ENCODE measurements at regions not wholly inside any gene's neighbourhood (a gene's known extent, or its start where the extent isn't known, plus 50 kb on each side); places are given as distances from the start of the nearest gene placed in this dataset.

GRCh38 chr4:111869339-111869738 is 275.9 kb upstream of the FAM241A start:
- no peak for DNase-seq (ENCODE audit: extremely low read depth, low read depth)
- no peak overlapping the region for H3K4me3 ChIP-seq (replicated peaks; ENCODE audit: low read depth, low read length)
- TF ChIP-seq CTCF (IDR thresholded peaks at IDR 0.05; ENCODE audit: low read depth, low read length, missing control alignments) = no peak

GRCh38 chr4:111871802-111872201 is 273.5 kb upstream of the FAM241A start:
- TF ChIP-seq CTCF (IDR thresholded peaks at IDR 0.05; ENCODE audit: low read depth, low read length, missing control alignments) = no peak
- no peak for DNase-seq (ENCODE audit: extremely low read depth, low read depth)
- H3K4me3 ChIP-seq (replicated peaks; ENCODE audit: low read depth, low read length) = no peak overlapping the region

- no peak for DNase-seq (ENCODE audit: extremely low read depth, low read depth)
- H3K4me3 ChIP-seq (replicated peaks; ENCODE audit: low read depth, low read length) = no peak overlapping the region
- TF ChIP-seq CTCF (IDR thresholded peaks at IDR 0.05; ENCODE audit: low read depth, low read length, missing control alignments) = no peak
These were observed 271.5 kb upstream of the FAM241A start for GRCh38 chr4:111873801-111874200.

- TF ChIP-seq CTCF (IDR thresholded peaks at IDR 0.05; ENCODE audit: low read depth, low read length, missing control alignments) = no peak
These were observed 265.7 kb upstream of the FAM241A start for GRCh38 chr4:111879539-111879938.

GRCh38 chr4:111880116-111880515 is 265.1 kb upstream of the FAM241A start:
- no peak overlapping the region for H3K4me3 ChIP-seq (replicated peaks; ENCODE audit: low read depth, low read length)
- TF ChIP-seq CTCF (IDR thresholded peaks at IDR 0.05; ENCODE audit: low read depth, low read length, missing control alignments) = no peak
- DNase-seq (ENCODE audit: extremely low read depth, low read depth) = no peak

More at GRCh38 chr4:111879539-111879938, 265.7 kb upstream of the FAM241A start:
- H3K4me3 ChIP-seq (replicated peaks; ENCODE audit: low read depth, low read length) = no peak overlapping the region
- no peak for DNase-seq (ENCODE audit: extremely low read depth, low read depth)

GRCh38 chr4:111883557-111883999 is 261.7 kb upstream of the FAM241A start:
- no peak for TF ChIP-seq CTCF (IDR thresholded peaks at IDR 0.05; ENCODE audit: low read depth, low read length, missing control alignments)
- DNase-seq (ENCODE audit: extremely low read depth, low read depth) = no peak
- no peak overlapping the region for H3K4me3 ChIP-seq (replicated peaks; ENCODE audit: low read depth, low read length)

- no peak overlapping the region for H3K4me3 ChIP-seq (replicated peaks; ENCODE audit: low read depth, low read length)
- DNase-seq (ENCODE audit: extremely low read depth, low read depth) = no peak
- TF ChIP-seq CTCF (IDR thresholded peaks at IDR 0.05; ENCODE audit: low read depth, low read length, missing control alignments) = no peak
These were observed 254.8 kb upstream of the FAM241A start for GRCh38 chr4:111890412-111890811.

All from HFF-Myc (cell line).